H1 (cell line): ENCODE measurements at regions not wholly inside any gene's neighbourhood (a gene's known extent, or its start where the extent isn't known, plus 50 kb on each side); places are given as distances from the start of the nearest gene placed in this dataset.
A peak's percentile ranks its signal among the peaks of the same experiment; 100 is the strongest.

Experiments used
- CTCF ChIA-PET: fragments of 300-600 bp; sonication (Branson Sonifier 250); formaldehyde crosslinking; loops from one replicate; lab custom pipeline; 2021; ENCODE audit not compliant: partially characterized antibody; lab: Charles Lee
- POLR2A ChIA-PET: fragments of 300-600 bp; sonication (Branson Sonifier 250); formaldehyde crosslinking; loops from one replicate; lab custom pipeline; 2021; ENCODE audit warnings: inconsistent platforms; ENCODE audit not compliant: partially characterized antibody; lab: Charles Lee
- DNase-seq, 2 experiments: peaks; one replicate each; pipeline versions ENCODE4 v3.0.0 to v3.0.0-alpha.2; 2010 to 2022; ENCODE audit warnings: low spot score in 2 of 2, low read depth in 1 of 2, mixed read lengths in 1 of 2
- FAIRE-seq: peaks from 2 replicates; lab custom pipeline; 2011; peaks lifted over from hg19 to GRCh38; lab: Jason Lieb, UNC
- H2AFZ ChIP-seq: 2 replicates; pipeline ENCODE4 v1.8.1; 2012; ENCODE audit warnings: low read length, inconsistent platforms
- H2AK5ac ChIP-seq: 2 replicates; pipeline ENCODE4 v1.6.1; 2013; ENCODE audit warnings: low read depth, low read length
- H2BK120ac ChIP-seq: replicated peaks from 2 replicates; pipeline ENCODE3; 2013; ENCODE audit warnings: low read depth, low read length, inconsistent platforms
- H2BK12ac ChIP-seq: 2 replicates; pipeline ENCODE4 v1.6.1; 2013; ENCODE audit warnings: low read depth, low read length
- H2BK15ac ChIP-seq: 2 replicates; pipeline ENCODE4 v1.6.1; 2013; ENCODE audit warnings: low read length
- H2BK20ac ChIP-seq: 2 replicates; pipeline ENCODE4 v1.6.1; 2013; ENCODE audit warnings: low read length
- H2BK5ac ChIP-seq: 2 replicates; pipeline ENCODE4 v1.6.1; 2013; ENCODE audit warnings: low read depth, low read length
- H3K14ac ChIP-seq: 2 replicates; pipeline ENCODE4 v1.6.1; 2013; ENCODE audit warnings: inconsistent platforms; ENCODE audit not compliant: insufficient read length
- H3K18ac ChIP-seq: 2 replicates; pipeline ENCODE4 v1.6.1; 2013; ENCODE audit warnings: low read length; ENCODE audit errors: extremely low read depth
- H3K23ac ChIP-seq: 2 replicates; pipeline ENCODE4 v1.6.1; 2013; ENCODE audit warnings: inconsistent platforms; ENCODE audit not compliant: insufficient read length
- H3K23me2 ChIP-seq: 2 replicates; pipeline ENCODE4 v1.6.1; 2013; ENCODE audit warnings: low read depth, low read length
- H3K27ac ChIP-seq: 2 replicates; pipeline ENCODE4 v1.6.1; 2011; ENCODE audit warnings: low read depth, low read length, inconsistent platforms
- H3K27me3 ChIP-seq, 4 experiments: replicated peaks in 1 of 4; 1 replicate in 1 of 4; 2 replicates in 3 of 4; pipeline versions ENCODE4 v1.6.1 to v1.8.1; 2011 to 2013; ENCODE audit warnings: low read length in 3 of 4, mild to moderate bottlenecking in 3 of 4, inconsistent platforms in 2 of 4, mixed read lengths in 2 of 4, moderate library complexity in 1 of 4; ENCODE audit not compliant: control insufficient read depth in 3 of 4, insufficient read depth in 3 of 4; ENCODE audit errors: extremely low read depth in 1 of 4
- H3K36me3 ChIP-seq, 4 experiments: 2 replicates each; pipeline versions ENCODE4 v1.6.1 to v1.8.1; 2011 to 2013; ENCODE audit warnings: mild to moderate bottlenecking in 4 of 4, low read length in 3 of 4, moderate library complexity in 2 of 4, control low read depth in 1 of 4, inconsistent platforms in 1 of 4; ENCODE audit not compliant: insufficient read depth in 4 of 4, control insufficient read depth in 2 of 4
- H3K4ac ChIP-seq: replicated peaks from 2 replicates; pipeline ENCODE3; 2013; ENCODE audit warnings: low read length, low read depth, mixed read lengths, inconsistent platforms; ENCODE audit not compliant: insufficient read length
- H3K4me1 ChIP-seq, 4 experiments: replicated peaks in 1 of 4; 1 replicate in 1 of 4; 2 replicates in 3 of 4; pipeline versions ENCODE4 v1.6.1 to v1.8.1; 2011 to 2013; ENCODE audit warnings: low read length in 3 of 4, inconsistent platforms in 2 of 4, mixed read lengths in 1 of 4; ENCODE audit not compliant: insufficient read depth in 4 of 4, control insufficient read depth in 3 of 4
- H3K4me2 ChIP-seq, 2 experiments: 2 replicates each; pipeline versions ENCODE4 v1.6.1 to v1.8.1; 2011 to 2013; ENCODE audit warnings: low read depth in 2 of 2, low read length in 2 of 2, control low read depth in 1 of 2, inconsistent platforms in 1 of 2, mild to moderate bottlenecking in 1 of 2; ENCODE audit not compliant: insufficient read depth in 1 of 2
- H3K4me3 ChIP-seq, 4 experiments: fragments of 200-600, 300-600 bp in 1 of 4; sonication (generic), shearing (Covaris generic), sonication (Bioruptor Twin) in 1 of 4; 2 replicates each; pipeline versions ENCODE4 v1.5.1 to v1.8.1; 2011 to 2016; ENCODE audit warnings: low read length in 4 of 4, low read depth in 3 of 4, control low read depth in 2 of 4, inconsistent platforms in 2 of 4, mild to moderate bottlenecking in 2 of 4, mixed read lengths in 1 of 4, moderate library complexity in 1 of 4; ENCODE audit not compliant: insufficient read depth in 2 of 4; ENCODE audit errors: extremely low read depth in 1 of 4
- H3K56ac ChIP-seq: replicated peaks from 2 replicates; pipeline ENCODE3; 2013; ENCODE audit warnings: low read depth, mild to moderate bottlenecking, mixed read lengths, low read length, inconsistent platforms; ENCODE audit not compliant: insufficient read length
- H3K79me1 ChIP-seq: 2 replicates; pipeline ENCODE4 v1.6.1; 2013; ENCODE audit warnings: low read depth, low read length, control low read depth
- H3K79me2 ChIP-seq, 2 experiments: 2 replicates each; pipeline versions ENCODE4 v1.6.1 to v1.8.1; 2012 to 2013; ENCODE audit warnings: low read length in 2 of 2, mild to moderate bottlenecking in 2 of 2, inconsistent platforms in 1 of 2; ENCODE audit not compliant: insufficient read depth in 2 of 2, control insufficient read depth in 1 of 2
- H3K9ac ChIP-seq, 4 experiments: replicated peaks in 1 of 4; 1 replicate in 1 of 4; 2 replicates in 3 of 4; pipeline versions ENCODE4 v1.6.1 to v1.8.1; 2011 to 2013; ENCODE audit warnings: low read depth in 3 of 4, low read length in 3 of 4, control low read depth in 2 of 4, mild to moderate bottlenecking in 2 of 4, moderate library complexity in 2 of 4, inconsistent platforms in 1 of 4; ENCODE audit errors: extremely low read depth in 1 of 4
- H3K9me3 ChIP-seq, 2 experiments: 2 replicates each; pipeline versions ENCODE4 v1.6.1 to v1.8.1; 2012 to 2013; ENCODE audit warnings: mild to moderate bottlenecking in 2 of 2, moderate library complexity in 2 of 2, control low read depth in 1 of 2, inconsistent platforms in 1 of 2, low read depth in 1 of 2, low read length in 1 of 2, mixed read lengths in 1 of 2; ENCODE audit not compliant: insufficient read depth in 2 of 2
- H4K20me1 ChIP-seq, 2 experiments: replicated peaks in 1 of 2; 2 replicates each; pipeline versions ENCODE3 to v1.8.1; 2011 to 2013; ENCODE audit warnings: inconsistent platforms in 2 of 2, low read length in 2 of 2, mild to moderate bottlenecking in 1 of 2; ENCODE audit not compliant: insufficient read depth in 2 of 2, control insufficient read depth in 1 of 2
- H4K5ac ChIP-seq: 2 replicates; pipeline ENCODE4 v1.6.1; 2013; ENCODE audit warnings: low read length, low read depth, mixed read lengths, inconsistent platforms; ENCODE audit not compliant: insufficient read length
- H4K8ac ChIP-seq: 2 replicates; pipeline ENCODE4 v1.8.0; 2013; ENCODE audit warnings: mild to moderate bottlenecking, moderate library complexity, low read length, inconsistent platforms; ENCODE audit not compliant: insufficient read depth; ENCODE audit errors: extremely low read depth
- H4K91ac ChIP-seq: replicated peaks from 2 replicates; pipeline ENCODE3; 2013; ENCODE audit warnings: low read length, mixed read lengths, inconsistent platforms; ENCODE audit not compliant: insufficient read length
- ATF2 ChIP-seq: IDR thresholded peaks from 2 replicates; pipeline ENCODE4 v1.6.1; 2012; ENCODE audit warnings: low read length, inconsistent platforms
- BACH1 ChIP-seq: IDR thresholded peaks from 2 replicates; pipeline ENCODE4 v1.6.1; 2012; ENCODE audit warnings: low read length, improper control_type of control experiment
- E2F6 ChIP-seq: IDR thresholded peaks from 2 replicates; pipeline ENCODE4 v1.6.1; 2012; ENCODE audit warnings: inconsistent platforms
- GTF2F1 ChIP-seq: IDR thresholded peaks from 2 replicates; pipeline ENCODE4 v1.6.1; 2012; ENCODE audit warnings: low read depth, low read length, improper control_type of control experiment, borderline replicate concordance
- MAX ChIP-seq: IDR thresholded peaks from 2 replicates; pipeline ENCODE4 v1.6.1; 2012; ENCODE audit warnings: inconsistent platforms
- POLR2A ChIP-seq, 2 experiments: IDR thresholded peaks; 1 replicate in 1 of 2; 2 replicates in 1 of 2; pipeline ENCODE4 v1.6.1; 2011; ENCODE audit warnings: low read depth in 2 of 2, low read length in 2 of 2, mild to moderate bottlenecking in 2 of 2; ENCODE audit errors: control extremely low read depth in 1 of 2
- SP1 ChIP-seq: IDR thresholded peaks from 2 replicates; pipeline ENCODE4 v1.6.1; 2011; ENCODE audit warnings: low read depth, low read length
- SUZ12 ChIP-seq: fragments of 200-600 bp; sonication (generic); IDR thresholded peaks from 2 replicates; pipeline ENCODE4 v1.6.1; 2012; ENCODE audit warnings: mild to moderate bottlenecking, inconsistent platforms, low read length, moderate library complexity, mixed read lengths
- TEAD4 ChIP-seq: IDR thresholded peaks from 2 replicates; pipeline ENCODE4 v1.6.1; 2012; ENCODE audit warnings: low read depth, low read length, inconsistent platforms, mixed read lengths
- WGBS, 2 experiments: shearing (Covaris generic) in 1 of 2; methylation state at CpG; one replicate each; pipeline versions ENCODE4 v1.1.6 to v1.1.7; 2013 to 2015; ENCODE audit warnings: low lambda C conversion rate in 2 of 2, mixed read lengths in 2 of 2, inconsistent platforms in 1 of 2, low coverage in 1 of 2, missing lambda C conversion rate in 1 of 2; ENCODE audit not compliant: insufficient replicate concordance in 2 of 2, insufficient coverage in 1 of 2, insufficient read length in 1 of 2; ENCODE audit errors: extremely low coverage in 1 of 2, missing lambda C conversion rate in 1 of 2; 5-methylcytosine and 5-hydroxymethylcytosine counted together

- H4K5ac ChIP-seq, result no peak overlapping the region
- H3K18ac ChIP-seq, result no peak overlapping the region; the same call in 1 of the 2 replicates
- no peak overlapping the region for H4K91ac ChIP-seq
- no peak overlapping the region for H3K9ac ChIP-seq
- DNase-seq (peak in 1 of 2 experiments; percentile 45), FAIRE-seq (peak; percentile 60)
- CTCF ChIA-PET, result interaction anchor here (1.5 kb wide), 1 partner anchor 53 kb away, joined by 3 read pairs; no protein-coding TSS in a partner anchor
- H3K36me3 ChIP-seq, result no peaks in the 10 kb centered on the region
- peak overlapping the region; percentile 53 for H4K8ac ChIP-seq
- H2BK20ac ChIP-seq, result no peak overlapping the region
- no peak overlapping the region for H3K14ac ChIP-seq
- H3K23me2 ChIP-seq, result no peaks in the 10 kb centered on the region
- no peak overlapping the region for H3K4me3 ChIP-seq
- no peak overlapping the region for H3K27ac ChIP-seq
- peaks cover 0 to 6% (median 2%) of the 10 kb centered on the region in 4 experiments; a peak in 5 of 7 replicates for H3K4me1 ChIP-seq
- H2AFZ ChIP-seq, result no peak overlapping the region
- peaks cover 0 to 2% (median 0%) of the 10 kb centered on the region in 4 experiments; a peak in 1 of 7 replicates for H3K27me3 ChIP-seq
- H3K4me2 ChIP-seq, result no peak overlapping the region
- no peak overlapping the region for H2BK15ac ChIP-seq
- no peaks in the 10 kb centered on the region for H3K79me2 ChIP-seq
- H2BK12ac ChIP-seq, result 0 out of 2 replicates have a peak overlapping the region, but pooled peaks have one; percentile 50
- WGBS, 2 experiments, result 80% methylated on average over 19 of the region's 23 CpGs; no CpG with 5 or more reads in 1 of the 2 experiments
- no peak overlapping the region for H3K4ac ChIP-seq
- no peaks in the 10 kb centered on the region for H4K20me1 ChIP-seq
- 0 out of 2 replicates have a peak overlapping the region, but pooled peaks have one; percentile 44 for H2BK5ac ChIP-seq
- H3K9me3 ChIP-seq, result no peaks in the 10 kb centered on the region
- H2AK5ac ChIP-seq, result no peak overlapping the region
- H2BK120ac ChIP-seq, result no peak overlapping the region
- no peaks in the 10 kb centered on the region for H3K79me1 ChIP-seq
- POLR2A ChIA-PET, result no interaction called here
- no peak overlapping the region for H3K23ac ChIP-seq
- no peak overlapping the region for H3K56ac ChIP-seq
- TF ChIP-seq GTF2F1 (no peak), SUZ12 (no peak), TEAD4 (no peak), E2F6 (no peak), MAX (no peak), ATF2 (no peak), SP1 (peak; percentile 98), BACH1 (no peak), POLR2A (IDR thresholded peaks at IDR 0.05; ENCODE audit: control extremely low read depth in 1 of 2, low read depth in 2 of 2, low read length in 2 of 2) (no peak)
Measured at GRCh38 chr22:44391481-44392445, 79.0 kb upstream of the SHISAL1 start.
